ENCODE measurements at regions not wholly inside any gene's neighbourhood (a gene's known extent, or its start where the extent isn't known, plus 50 kb on each side); places are given as distances from the start of the nearest gene placed in this dataset.

- no TSS peak for BruUV-seq (replicated peaks)
- Histone ChIP-seq H2BK15ac (ENCODE audit: low read depth, low read length) (no peak overlapping the region), H3K9me1 (ENCODE audit: insufficient read depth, low read length) (no peaks in the 10 kb centered on the region), H3K36me3 (ENCODE audit: control insufficient read depth, insufficient read depth, low read length) (no peaks in the 10 kb centered on the region), H4K91ac (ENCODE audit: insufficient read depth, low read depth, low read length) (no peak overlapping the region), H3K4me3 (ENCODE audit: insufficient read depth, low read depth, low read length) (no peak overlapping the region), H2AK9ac (replicated peaks; ENCODE audit: low read depth, low read length, poor library complexity) (no peak overlapping the region), H4K5ac (ENCODE audit: low read depth, low read length) (no peak overlapping the region), H3K4me1 (ENCODE audit: control insufficient read depth, insufficient read depth, low read length) (no peaks in the 10 kb centered on the region), H2BK120ac (ENCODE audit: low read depth, low read length) (no peak overlapping the region), H4K20me1 (ENCODE audit: insufficient read depth, low read length) (no peaks in the 10 kb centered on the region), H3K4ac (ENCODE audit: low read depth, low read length) (no peak overlapping the region), H3K14ac (replicated peaks; ENCODE audit: low read depth, low read length) (no peak overlapping the region), H3K27me3 (ENCODE audit: control insufficient read depth, insufficient read depth, low read length) (no peaks in the 10 kb centered on the region), H3K23ac (ENCODE audit: low read depth, low read length) (no peak overlapping the region), H3K9ac (ENCODE audit: low read depth, low read length) (no peak overlapping the region), H3K56ac (ENCODE audit: extremely low read depth, insufficient read depth, low read length) (no peak overlapping the region), H4K8ac (ENCODE audit: low read depth in 2 of 2, low read length in 2 of 2) (no peak overlapping the region), H2AFZ (replicated peaks; ENCODE audit: low read length, poor library complexity) (no peak overlapping the region), H2BK20ac (ENCODE audit: low read depth, low read length) (no peak overlapping the region), H3K79me1 (ENCODE audit: low read depth in 1 of 2, low read length in 2 of 2) (no peaks in the 10 kb centered on the region), H2BK5ac (ENCODE audit: low read depth, low read length, poor library complexity, severe bottlenecking) (no peak overlapping the region), H3K18ac (ENCODE audit: low read depth, low read length) (no peak overlapping the region), H3K9me3 (ENCODE audit: control insufficient read depth, insufficient read depth, low read length) (no peaks in the 10 kb centered on the region), H3K27ac (ENCODE audit: insufficient read depth, low read length) (no peak overlapping the region), H2AK5ac (ENCODE audit: low read depth, low read length) (no peak overlapping the region), H3K4me2 (ENCODE audit: low read depth, low read length) (no peak overlapping the region)
- in situ Hi-C loops (cut with MboI; ENCODE audit: low sequenced_read_pairs) (no loop called here), dilution Hi-C loops (cut with HindIII; ENCODE audit: low sequenced_read_pairs, unreplicated experiment) (no loop called here), intact Hi-C loops (cut with micrococcal nuclease) (no loop called here)
- DNase-seq (no peak), ATAC-seq (ENCODE audit: low read depth) (no peak)
- no CpG with 5 or more reads among the region's 4 CpGs for WGBS, 2 experiments (ENCODE audit: extremely low coverage in 2 of 2, insufficient read length in 1 of 2)
- ChIA-PET POLR2A (ENCODE audit: unreplicated experiment) (no interaction called here), CTCF (no interaction called here)
- TF ChIP-seq RFX5 (IDR thresholded peaks at IDR 0.05; ENCODE audit: low read depth, low read length) (no peak), SMC3 (IDR thresholded peaks at IDR 0.05; ENCODE audit: low read depth, low read length) (no peak), USF2 (IDR thresholded peaks at IDR 0.05; ENCODE audit: low read depth, low read length) (no peak), BHLHE40 (IDR thresholded peaks at IDR 0.05; ENCODE audit: low read depth, low read length) (no peak), CHD1 (IDR thresholded peaks at IDR 0.05; ENCODE audit: low read depth, low read length) (no peak), POLR2A (IDR thresholded peaks at IDR 0.05; ENCODE audit: low read depth, low read length) (no peak), MAFK (IDR thresholded peaks at IDR 0.05; ENCODE audit: low read depth, low read length) (no peak), MXI1 (IDR thresholded peaks at IDR 0.05; ENCODE audit: borderline replicate concordance, low read depth, low read length) (no peak), RCOR1 (IDR thresholded peaks at IDR 0.05; ENCODE audit: insufficient replicate concordance, low read length) (no peak), CEBPB (IDR thresholded peaks at IDR 0.05; ENCODE audit: low read depth, low read length) (no peak), ELK1 (IDR thresholded peaks at IDR 0.05; ENCODE audit: borderline replicate concordance, low read depth, low read length) (no peak), NFE2L2 (IDR thresholded peaks at IDR 0.05; ENCODE audit: low read depth, low read length) (no peak), RAD21 (IDR thresholded peaks at IDR 0.05; ENCODE audit: low read length) (no peak), MAZ (IDR thresholded peaks at IDR 0.05; ENCODE audit: borderline replicate concordance, low read depth, low read length) (no peak)
- TF ChIP-seq, protein P1, sequence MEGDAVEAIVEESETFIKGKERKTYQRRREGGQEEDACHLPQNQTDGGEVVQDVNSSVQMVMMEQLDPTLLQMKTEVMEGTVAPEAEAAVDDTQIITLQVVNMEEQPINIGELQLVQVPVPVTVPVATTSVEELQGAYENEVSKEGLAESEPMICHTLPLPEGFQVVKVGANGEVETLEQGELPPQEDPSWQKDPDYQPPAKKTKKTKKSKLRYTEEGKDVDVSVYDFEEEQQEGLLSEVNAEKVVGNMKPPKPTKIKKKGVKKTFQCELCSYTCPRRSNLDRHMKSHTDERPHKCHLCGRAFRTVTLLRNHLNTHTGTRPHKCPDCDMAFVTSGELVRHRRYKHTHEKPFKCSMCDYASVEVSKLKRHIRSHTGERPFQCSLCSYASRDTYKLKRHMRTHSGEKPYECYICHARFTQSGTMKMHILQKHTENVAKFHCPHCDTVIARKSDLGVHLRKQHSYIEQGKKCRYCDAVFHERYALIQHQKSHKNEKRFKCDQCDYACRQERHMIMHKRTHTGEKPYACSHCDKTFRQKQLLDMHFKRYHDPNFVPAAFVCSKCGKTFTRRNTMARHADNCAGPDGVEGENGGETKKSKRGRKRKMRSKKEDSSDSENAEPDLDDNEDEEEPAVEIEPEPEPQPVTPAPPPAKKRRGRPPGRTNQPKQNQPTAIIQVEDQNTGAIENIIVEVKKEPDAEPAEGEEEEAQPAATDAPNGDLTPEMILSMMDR (conservative IDR thresholded peaks at IDR 0.05; ENCODE audit: low read depth, low read length): no peak
These were observed 838.4 kb downstream of the TFAP2A start for GRCh38 chr6:9576521-9576920.
